PFSK-1 (cell line): ENCODE measurements at regions not wholly inside any gene's neighbourhood (a gene's known extent, or its start where the extent isn't known, plus 50 kb on each side); places are given as distances from the start of the nearest gene placed in this dataset.

Source experiments
- POLR2AphosphoS5 ChIP-seq: IDR thresholded peaks from 2 replicates; pipeline ENCODE4 v1.6.1; 2012; ENCODE audit warnings: low read depth, mild to moderate bottlenecking, control low read depth, low read length, moderate library complexity
- REST ChIP-seq, 2 experiments: IDR thresholded peaks; 2 replicates each; pipeline versions ENCODE4 v1.6.1 to v1.8.0; 2011 to 2012; ENCODE audit warnings: low read depth in 2 of 2, low read length in 2 of 2, control low read depth in 1 of 2, inconsistent platforms in 1 of 2, mild to moderate bottlenecking in 1 of 2, moderate library complexity in 1 of 2; ENCODE audit not compliant: insufficient read depth in 1 of 2
- SIN3A ChIP-seq: IDR thresholded peaks from 2 replicates; pipeline ENCODE4 v1.6.1; 2012; ENCODE audit warnings: mild to moderate bottlenecking, low read length, moderate library complexity, borderline replicate concordance; ENCODE audit not compliant: insufficient read depth
- TAF1 ChIP-seq: IDR thresholded peaks from 2 replicates; pipeline ENCODE4 v1.6.1; 2012; ENCODE audit warnings: low read length, control low read depth, borderline replicate concordance; ENCODE audit not compliant: insufficient read depth

- TF ChIP-seq SIN3A (no peak), POLR2AphosphoS5 (no peak), REST (IDR thresholded peaks at IDR 0.05; ENCODE audit: insufficient read depth in 1 of 2, low read depth in 2 of 2, low read length in 2 of 2) (no peak), TAF1 (no peak)
Observed at GRCh38 chr2:59223742-59224141, 982.6 kb upstream of the FANCL start.
